WTC11 (cell line): ENCODE measurements at regions not wholly inside any gene's neighbourhood (a gene's known extent, or its start where the extent isn't known, plus 50 kb on each side); places are given as distances from the start of the nearest gene placed in this dataset.

Experiments used
- ESRRA ChIP-seq: sonication (generic); formaldehyde crosslinking; IDR thresholded peaks from 2 replicates; pipeline ENCODE4 v1.8.1; 2022; ENCODE audit warnings: mild to moderate bottlenecking, missing genetic modification reagents, borderline replicate concordance
- GABPB1 ChIP-seq: sonication (generic); formaldehyde crosslinking; IDR thresholded peaks from 2 replicates; pipeline ENCODE4 v1.8.1; 2023; ENCODE audit warnings: mild to moderate bottlenecking, missing genetic modification reagents
- TCF7 ChIP-seq: sonication (generic); formaldehyde crosslinking; IDR thresholded peaks from 2 replicates; pipeline ENCODE4 v1.8.0; 2022; ENCODE audit warnings: mild to moderate bottlenecking, low read depth, missing genetic modification reagents, moderate library complexity
- TF ChIP-seq, protein P1 (sequence below): fragments of 200-600 bp; IDR thresholded peaks from 2 replicates; pipeline ENCODE4 v1.8.0; 2022; ENCODE audit warnings: antibody characterized with exemption
- TF ChIP-seq, protein P2 (sequence below): sonication (generic); formaldehyde crosslinking; IDR thresholded peaks from 2 replicates; pipeline ENCODE4 v1.8.1; 2023; ENCODE audit warnings: mild to moderate bottlenecking, missing genetic modification reagents, borderline replicate concordance
- TF ChIP-seq, protein P3 (sequence below): sonication (generic); formaldehyde crosslinking; IDR thresholded peaks from 2 replicates; pipeline ENCODE4 v1.8.1; 2023; ENCODE audit warnings: mild to moderate bottlenecking, moderate library complexity, missing genetic modification reagents

DNA sequence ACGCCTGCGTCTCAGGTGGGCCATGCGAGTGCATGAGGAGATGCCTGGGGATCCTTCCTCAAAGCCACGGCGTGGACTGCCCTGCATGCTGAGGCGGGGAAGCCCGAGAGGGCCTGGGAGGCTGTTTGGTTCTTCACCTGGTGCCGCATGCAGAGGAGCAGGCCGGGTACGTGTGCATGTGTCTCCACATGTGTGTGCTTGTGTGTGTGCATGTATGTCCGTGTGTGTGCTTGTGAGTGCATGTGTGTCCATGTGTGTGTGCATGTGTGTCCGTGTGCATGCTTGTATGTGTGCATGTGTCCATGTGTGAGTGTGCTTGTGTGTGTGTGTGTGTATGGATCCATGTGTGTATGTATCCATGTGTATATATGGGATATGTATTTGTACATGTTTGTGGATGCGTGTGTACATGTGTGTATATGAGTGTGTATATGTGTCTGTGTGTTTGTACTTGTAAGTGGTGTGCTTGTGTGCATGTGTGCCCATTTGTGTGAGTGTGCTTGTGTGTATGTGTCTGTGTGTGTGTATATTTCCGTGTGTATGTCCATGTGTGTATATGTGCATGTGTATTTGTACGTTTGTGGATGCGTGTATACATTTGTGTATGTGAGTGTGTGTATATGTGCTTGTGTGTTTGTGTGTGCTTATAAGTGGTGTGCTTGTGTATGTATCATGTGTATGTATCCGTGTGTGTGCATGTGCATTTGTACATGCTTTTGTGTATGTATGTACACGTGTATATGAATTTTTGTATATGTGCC is 79.0 kb downstream of the PTGR3 start:
- TF ChIP-seq, protein P1, sequence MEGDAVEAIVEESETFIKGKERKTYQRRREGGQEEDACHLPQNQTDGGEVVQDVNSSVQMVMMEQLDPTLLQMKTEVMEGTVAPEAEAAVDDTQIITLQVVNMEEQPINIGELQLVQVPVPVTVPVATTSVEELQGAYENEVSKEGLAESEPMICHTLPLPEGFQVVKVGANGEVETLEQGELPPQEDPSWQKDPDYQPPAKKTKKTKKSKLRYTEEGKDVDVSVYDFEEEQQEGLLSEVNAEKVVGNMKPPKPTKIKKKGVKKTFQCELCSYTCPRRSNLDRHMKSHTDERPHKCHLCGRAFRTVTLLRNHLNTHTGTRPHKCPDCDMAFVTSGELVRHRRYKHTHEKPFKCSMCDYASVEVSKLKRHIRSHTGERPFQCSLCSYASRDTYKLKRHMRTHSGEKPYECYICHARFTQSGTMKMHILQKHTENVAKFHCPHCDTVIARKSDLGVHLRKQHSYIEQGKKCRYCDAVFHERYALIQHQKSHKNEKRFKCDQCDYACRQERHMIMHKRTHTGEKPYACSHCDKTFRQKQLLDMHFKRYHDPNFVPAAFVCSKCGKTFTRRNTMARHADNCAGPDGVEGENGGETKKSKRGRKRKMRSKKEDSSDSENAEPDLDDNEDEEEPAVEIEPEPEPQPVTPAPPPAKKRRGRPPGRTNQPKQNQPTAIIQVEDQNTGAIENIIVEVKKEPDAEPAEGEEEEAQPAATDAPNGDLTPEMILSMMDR = no peak
- TF ChIP-seq TCF7 (CRISPR knock-in tag) (no peak), ESRRA (CRISPR knock-in tag) (no peak), GABPB1 (no peak)
- TF ChIP-seq, protein P2, sequence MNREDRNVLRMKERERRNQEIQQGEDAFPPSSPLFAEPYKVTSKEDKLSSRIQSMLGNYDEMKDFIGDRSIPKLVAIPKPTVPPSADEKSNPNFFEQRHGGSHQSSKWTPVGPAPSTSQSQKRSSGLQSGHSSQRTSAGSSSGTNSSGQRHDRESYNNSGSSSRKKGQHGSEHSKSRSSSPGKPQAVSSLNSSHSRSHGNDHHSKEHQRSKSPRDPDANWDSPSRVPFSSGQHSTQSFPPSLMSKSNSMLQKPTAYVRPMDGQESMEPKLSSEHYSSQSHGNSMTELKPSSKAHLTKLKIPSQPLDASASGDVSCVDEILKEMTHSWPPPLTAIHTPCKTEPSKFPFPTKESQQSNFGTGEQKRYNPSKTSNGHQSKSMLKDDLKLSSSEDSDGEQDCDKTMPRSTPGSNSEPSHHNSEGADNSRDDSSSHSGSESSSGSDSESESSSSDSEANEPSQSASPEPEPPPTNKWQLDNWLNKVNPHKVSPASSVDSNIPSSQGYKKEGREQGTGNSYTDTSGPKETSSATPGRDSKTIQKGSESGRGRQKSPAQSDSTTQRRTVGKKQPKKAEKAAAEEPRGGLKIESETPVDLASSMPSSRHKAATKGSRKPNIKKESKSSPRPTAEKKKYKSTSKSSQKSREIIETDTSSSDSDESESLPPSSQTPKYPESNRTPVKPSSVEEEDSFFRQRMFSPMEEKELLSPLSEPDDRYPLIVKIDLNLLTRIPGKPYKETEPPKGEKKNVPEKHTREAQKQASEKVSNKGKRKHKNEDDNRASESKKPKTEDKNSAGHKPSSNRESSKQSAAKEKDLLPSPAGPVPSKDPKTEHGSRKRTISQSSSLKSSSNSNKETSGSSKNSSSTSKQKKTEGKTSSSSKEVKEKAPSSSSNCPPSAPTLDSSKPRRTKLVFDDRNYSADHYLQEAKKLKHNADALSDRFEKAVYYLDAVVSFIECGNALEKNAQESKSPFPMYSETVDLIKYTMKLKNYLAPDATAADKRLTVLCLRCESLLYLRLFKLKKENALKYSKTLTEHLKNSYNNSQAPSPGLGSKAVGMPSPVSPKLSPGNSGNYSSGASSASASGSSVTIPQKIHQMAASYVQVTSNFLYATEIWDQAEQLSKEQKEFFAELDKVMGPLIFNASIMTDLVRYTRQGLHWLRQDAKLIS (CRISPR knock-in tag) = no peak
- TF ChIP-seq, protein P3, sequence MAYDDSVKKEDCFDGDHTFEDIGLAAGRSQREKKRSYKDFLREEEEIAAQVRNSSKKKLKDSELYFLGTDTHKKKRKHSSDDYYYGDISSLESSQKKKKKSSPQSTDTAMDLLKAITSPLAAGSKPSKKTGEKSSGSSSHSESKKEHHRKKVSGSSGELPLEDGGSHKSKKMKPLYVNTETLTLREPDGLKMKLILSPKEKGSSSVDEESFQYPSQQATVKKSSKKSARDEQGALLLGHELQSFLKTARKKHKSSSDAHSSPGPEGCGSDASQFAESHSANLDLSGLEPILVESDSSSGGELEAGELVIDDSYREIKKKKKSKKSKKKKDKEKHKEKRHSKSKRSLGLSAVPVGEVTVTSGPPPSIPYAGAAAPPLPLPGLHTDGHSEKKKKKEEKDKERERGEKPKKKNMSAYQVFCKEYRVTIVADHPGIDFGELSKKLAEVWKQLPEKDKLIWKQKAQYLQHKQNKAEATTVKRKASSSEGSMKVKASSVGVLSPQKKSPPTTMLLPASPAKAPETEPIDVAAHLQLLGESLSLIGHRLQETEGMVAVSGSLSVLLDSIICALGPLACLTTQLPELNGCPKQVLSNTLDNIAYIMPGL = no peak
